ENCODE measurements at regions not wholly inside any gene's neighbourhood (a gene's known extent, or its start where the extent isn't known, plus 50 kb on each side); places are given as distances from the start of the nearest gene placed in this dataset.

- DNase-seq: no peak
Observed at GRCh38 chr17:12457493-12457892, 208.2 kb upstream of the MYOCD start.

- no peak for DNase-seq
Observed at GRCh38 chr17:12459736-12460135, 206.0 kb upstream of the MYOCD start.

- no peak for DNase-seq
Observed at GRCh38 chr17:12463102-12463501, 202.6 kb upstream of the MYOCD start.

- no peak for DNase-seq
Observed at GRCh38 chr17:12472252-12473173, 193.2 kb upstream of the MYOCD start.

GRCh38 chr17:12478311-12478710 is 187.4 kb upstream of the MYOCD start:
- DNase-seq: no peak

GRCh38 chr17:12485361-12485906 is 180.3 kb upstream of the MYOCD start:
- DNase-seq: no peak

GRCh38 chr17:12489325-12489724 is 176.4 kb upstream of the MYOCD start:
- DNase-seq: no peak

- DNase-seq: no peak
Observed at GRCh38 chr17:12492450-12492849, 173.2 kb upstream of the MYOCD start.

- DNase-seq: no peak
Observed at GRCh38 chr17:12505866-12506265, 159.8 kb upstream of the MYOCD start.

- DNase-seq: no peak
Observed at GRCh38 chr17:12507026-12507595, 158.6 kb upstream of the MYOCD start.

- no peak for DNase-seq
Observed at GRCh38 chr17:12509801-12510200, 155.9 kb upstream of the MYOCD start.

- no peak for DNase-seq
Observed at GRCh38 chr17:12510535-12510934, 155.2 kb upstream of the MYOCD start.

- no peak for DNase-seq
Observed at GRCh38 chr17:12512694-12513355, 152.9 kb upstream of the MYOCD start.

GRCh38 chr17:12514596-12514995 is 151.1 kb upstream of the MYOCD start:
- DNase-seq: no peak

GRCh38 chr17:12519956-12520594 is 145.6 kb upstream of the MYOCD start:
- DNase-seq: no peak

GRCh38 chr17:12521416-12521815 is 144.3 kb upstream of the MYOCD start:
- DNase-seq: no peak

- DNase-seq: no peak
Observed at GRCh38 chr17:12522336-12522735, 143.4 kb upstream of the MYOCD start.

- no peak for DNase-seq
Observed at GRCh38 chr17:12522743-12523183, 142.9 kb upstream of the MYOCD start.

GRCh38 chr17:12523244-12523643 is 142.4 kb upstream of the MYOCD start:
- no peak for DNase-seq

GRCh38 chr17:12528036-12528435 is 137.7 kb upstream of the MYOCD start:
- DNase-seq: no peak

GRCh38 chr17:12530161-12530560 is 135.5 kb upstream of the MYOCD start:
- DNase-seq: no peak

GRCh38 chr17:12536021-12536420 is 129.7 kb upstream of the MYOCD start:
- DNase-seq: no peak

- DNase-seq: no peak
Observed at GRCh38 chr17:12536472-12536871, 129.2 kb upstream of the MYOCD start.

All from activated CD4-positive, alpha-beta T cell treated with anti-CD3 and anti-CD28 coated beads, Interleukin-2, amount 50 U/mL, for 48 hours (primary cell).